Glutamatergic neuron (in vitro differentiated cells): ENCODE measurements at regions not wholly inside any gene's neighbourhood (a gene's known extent, or its start where the extent isn't known, plus 50 kb on each side); places are given as distances from the start of the nearest gene placed in this dataset.

Experiments used
- DNase-seq: peaks from one replicate; pipeline ENCODE4 v3.0.0; 2022
- H3K27ac Mint-ChIP-seq: one replicate; pipeline ENCODE4 v1.8.0; 2020; ENCODE audit warnings: mild to moderate bottlenecking, mixed read lengths, inconsistent platforms; ENCODE audit not compliant: unreplicated experiment
- H3K27me3 Mint-ChIP-seq: one replicate; pipeline ENCODE4 v1.8.0; 2020; ENCODE audit warnings: mild to moderate bottlenecking, moderate library complexity, mixed read lengths, inconsistent platforms; ENCODE audit not compliant: unreplicated experiment
- H3K36me3 Mint-ChIP-seq: one replicate; pipeline ENCODE4 v1.8.0; 2020; ENCODE audit warnings: mild to moderate bottlenecking, mixed read lengths, inconsistent platforms; ENCODE audit not compliant: unreplicated experiment
- H3K4me1 Mint-ChIP-seq: one replicate; pipeline ENCODE4 v1.8.0; 2020; ENCODE audit warnings: mild to moderate bottlenecking, low read depth, mixed read lengths, inconsistent platforms; ENCODE audit not compliant: unreplicated experiment
- H3K4me3 Mint-ChIP-seq: one replicate; pipeline ENCODE4 v1.8.0; 2020; ENCODE audit warnings: mild to moderate bottlenecking, mixed read lengths, inconsistent platforms; ENCODE audit not compliant: unreplicated experiment
- H3K9me3 Mint-ChIP-seq: one replicate; pipeline ENCODE4 v1.8.0; 2020; ENCODE audit warnings: mild to moderate bottlenecking, moderate library complexity, mixed read lengths, inconsistent platforms; ENCODE audit not compliant: unreplicated experiment
- TF ChIP-seq, protein P1 (sequence below): fragments of 200-600 bp; sonication (generic); IDR thresholded peaks from one replicate; pipeline ENCODE4 v1.5.0; 2021; ENCODE audit not compliant: partially characterized antibody, unreplicated experiment

DNA sequence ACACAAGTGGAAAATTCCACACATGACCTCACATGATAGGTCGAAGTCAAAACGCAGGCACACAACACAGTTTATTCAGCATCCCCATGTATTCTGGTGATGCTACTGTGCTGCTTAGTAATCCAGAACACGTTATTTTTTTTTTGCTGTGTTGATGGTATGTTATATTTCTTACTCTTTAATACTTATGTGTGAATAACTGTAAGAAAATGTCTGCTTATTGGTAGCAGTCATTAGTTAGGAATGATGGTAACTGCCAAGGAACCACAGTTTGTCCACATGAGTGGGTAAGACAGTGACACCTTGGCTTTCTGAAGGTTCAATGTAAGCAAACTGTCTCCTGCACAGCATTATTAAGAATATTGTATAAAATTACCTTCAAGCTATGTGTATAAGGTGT lies 107.7 kb upstream of the DAPK1 start:
- Mint-ChIP-seq H3K27me3 (no peaks in the 10 kb centered on the region), H3K4me1 (peaks cover 5% of the 10 kb centered on the region), H3K27ac (no peak overlapping the region), H3K9me3 (no peaks in the 10 kb centered on the region), H3K36me3 (no peaks in the 10 kb centered on the region), H3K4me3 (no peak overlapping the region)
- DNase-seq = no peak
- TF ChIP-seq, protein P1, sequence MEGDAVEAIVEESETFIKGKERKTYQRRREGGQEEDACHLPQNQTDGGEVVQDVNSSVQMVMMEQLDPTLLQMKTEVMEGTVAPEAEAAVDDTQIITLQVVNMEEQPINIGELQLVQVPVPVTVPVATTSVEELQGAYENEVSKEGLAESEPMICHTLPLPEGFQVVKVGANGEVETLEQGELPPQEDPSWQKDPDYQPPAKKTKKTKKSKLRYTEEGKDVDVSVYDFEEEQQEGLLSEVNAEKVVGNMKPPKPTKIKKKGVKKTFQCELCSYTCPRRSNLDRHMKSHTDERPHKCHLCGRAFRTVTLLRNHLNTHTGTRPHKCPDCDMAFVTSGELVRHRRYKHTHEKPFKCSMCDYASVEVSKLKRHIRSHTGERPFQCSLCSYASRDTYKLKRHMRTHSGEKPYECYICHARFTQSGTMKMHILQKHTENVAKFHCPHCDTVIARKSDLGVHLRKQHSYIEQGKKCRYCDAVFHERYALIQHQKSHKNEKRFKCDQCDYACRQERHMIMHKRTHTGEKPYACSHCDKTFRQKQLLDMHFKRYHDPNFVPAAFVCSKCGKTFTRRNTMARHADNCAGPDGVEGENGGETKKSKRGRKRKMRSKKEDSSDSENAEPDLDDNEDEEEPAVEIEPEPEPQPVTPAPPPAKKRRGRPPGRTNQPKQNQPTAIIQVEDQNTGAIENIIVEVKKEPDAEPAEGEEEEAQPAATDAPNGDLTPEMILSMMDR = no peak

DNA sequence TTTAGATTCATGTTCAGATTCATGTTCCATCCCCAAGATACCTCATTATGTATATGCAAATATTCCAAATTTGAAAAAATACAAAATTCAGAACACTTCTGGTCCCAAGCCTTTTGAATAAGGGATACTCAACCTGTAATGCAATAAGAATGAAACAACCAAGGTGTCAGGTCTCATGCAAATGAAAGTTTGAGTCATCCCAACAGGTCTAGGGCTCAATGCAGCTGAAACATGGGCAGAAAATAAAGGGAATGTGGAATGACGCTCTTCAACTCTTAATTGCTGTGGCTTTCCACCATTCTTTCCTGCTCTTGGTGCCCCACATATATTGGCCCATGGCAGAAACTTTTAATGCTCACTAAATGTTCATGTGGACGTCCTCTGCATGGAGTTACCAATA lies 107.3 kb upstream of the DAPK1 start:
- Mint-ChIP-seq H3K9me3 (no peaks in the 10 kb centered on the region), H3K36me3 (no peaks in the 10 kb centered on the region), H3K4me1 (peaks cover 5% of the 10 kb centered on the region), H3K27ac (no peak overlapping the region), H3K4me3 (no peak overlapping the region), H3K27me3 (no peaks in the 10 kb centered on the region)
- no peak for DNase-seq
- TF ChIP-seq, protein P1 = no peak

DNA sequence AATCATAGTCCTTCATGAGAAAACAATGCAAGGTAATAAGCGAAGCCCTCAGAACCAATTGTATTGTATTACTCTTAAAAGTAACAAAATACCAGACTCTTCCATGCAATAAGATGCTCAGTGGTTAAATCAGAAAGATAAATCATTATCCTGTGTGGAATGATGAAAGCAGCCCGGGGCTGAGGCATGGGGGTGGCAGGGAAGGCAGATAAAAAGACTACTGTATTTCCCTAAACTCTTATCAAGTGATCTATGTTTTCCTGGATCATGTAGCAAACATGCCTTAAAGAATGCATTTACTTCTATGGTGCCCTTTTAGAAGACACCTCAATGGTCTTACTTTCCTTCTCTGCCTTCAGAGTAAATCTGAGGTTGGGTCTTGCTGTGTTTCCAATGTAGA lies 105.6 kb upstream of the DAPK1 start:
- Mint-ChIP-seq H3K27me3 (no peaks in the 10 kb centered on the region), H3K9me3 (peaks cover 2% of the 10 kb centered on the region), H3K36me3 (no peaks in the 10 kb centered on the region), H3K4me1 (peaks cover 5% of the 10 kb centered on the region), H3K27ac (no peak overlapping the region), H3K4me3 (no peak overlapping the region)
- DNase-seq = no peak
- TF ChIP-seq, protein P1 = no peak

DNA sequence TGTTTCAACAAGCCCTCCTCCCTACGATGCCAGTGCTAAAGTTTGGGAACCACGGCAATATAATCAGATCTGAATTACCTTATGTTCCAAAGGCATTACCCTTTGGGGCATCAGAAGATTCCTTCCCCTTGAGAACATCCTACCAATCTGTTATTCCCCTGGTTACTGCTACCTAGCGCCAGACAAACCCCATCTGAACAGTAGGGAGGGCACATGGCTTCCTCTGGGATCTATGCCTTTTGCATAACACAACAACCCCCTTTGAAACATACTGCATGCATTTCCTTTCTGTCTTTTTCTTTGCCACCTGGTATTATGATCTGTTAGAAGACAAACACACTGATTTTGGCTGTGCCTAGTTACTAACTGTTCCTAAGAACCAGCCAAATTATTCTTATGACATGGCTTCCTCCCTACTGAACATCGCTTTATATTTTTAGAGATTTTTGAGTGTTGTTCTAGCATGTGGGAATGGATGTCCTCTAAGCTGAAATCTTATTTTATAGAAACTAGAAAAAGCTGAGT lies 103.9 kb upstream of the DAPK1 start:
- H3K27me3 Mint-ChIP-seq = no peaks in the 10 kb centered on the region
- no peak overlapping the region for H3K27ac Mint-ChIP-seq
- H3K9me3 Mint-ChIP-seq = peaks cover 2% of the 10 kb centered on the region
- no peaks in the 10 kb centered on the region for H3K36me3 Mint-ChIP-seq
- TF ChIP-seq, protein P1 = no peak
- no peak for DNase-seq
- H3K4me3 Mint-ChIP-seq = no peak overlapping the region
- peaks cover 5% of the 10 kb centered on the region for H3K4me1 Mint-ChIP-seq

DNA sequence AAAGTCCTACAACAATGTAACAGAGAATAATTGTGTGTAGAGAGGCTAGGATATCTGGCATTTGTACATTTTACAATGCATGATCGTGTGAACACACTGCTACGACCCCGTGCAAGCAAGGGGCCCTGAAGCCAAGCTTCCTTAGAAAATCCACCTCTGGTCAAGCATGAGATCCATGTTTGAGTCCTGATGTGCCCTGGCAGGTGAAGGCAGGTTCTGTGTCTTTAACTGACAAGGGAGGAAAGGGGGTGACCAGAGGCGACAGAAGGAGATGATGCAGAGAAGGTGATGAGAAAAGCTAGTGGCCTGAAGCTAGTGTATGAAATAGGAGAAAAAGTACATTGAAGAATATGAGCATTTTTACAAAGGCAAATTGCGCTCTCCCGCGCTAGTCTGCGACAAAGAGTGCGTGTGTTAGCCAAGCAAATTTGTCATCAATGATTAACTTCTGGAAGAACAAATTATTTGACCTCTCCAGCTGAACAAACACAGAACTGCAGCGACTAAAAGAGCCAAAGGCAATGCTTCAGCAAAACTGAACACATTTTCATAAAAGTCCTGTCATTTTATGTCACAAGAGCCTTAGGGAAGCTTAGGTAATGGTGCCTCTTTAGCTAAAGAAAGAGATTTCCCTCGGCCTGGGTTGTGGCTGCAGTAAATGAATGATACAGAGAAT lies 101.7 kb upstream of the DAPK1 start:
- TF ChIP-seq, protein P1 = no peak
- peaks cover 2% of the 10 kb centered on the region for H3K9me3 Mint-ChIP-seq
- no peak overlapping the region for H3K27ac Mint-ChIP-seq
- peaks cover 5% of the 10 kb centered on the region for H3K4me1 Mint-ChIP-seq
- H3K4me3 Mint-ChIP-seq = no peak overlapping the region
- no peaks in the 10 kb centered on the region for H3K27me3 Mint-ChIP-seq
- H3K36me3 Mint-ChIP-seq = no peaks in the 10 kb centered on the region
- DNase-seq = no peak
